OCI-LY1 (cell line): ENCODE measurements at regions not wholly inside any gene's neighbourhood (a gene's known extent, or its start where the extent isn't known, plus 50 kb on each side); places are given as distances from the start of the nearest gene placed in this dataset.

ENCODE experiments used
- H2AFZ ChIP-seq: fragments of 200-600 bp; sonication (generic), shearing (Covaris generic); 2 replicates; pipeline ENCODE4 v1.6.0; 2014; ENCODE audit warnings: antibody characterized with exemption, mild to moderate bottlenecking, low read length
- H3F3A ChIP-seq: fragments of 200-600 bp; sonication (generic), shearing (Covaris generic); 2 replicates; pipeline ENCODE4 v1.6.0; 2014; ENCODE audit warnings: mild to moderate bottlenecking, antibody characterized with exemption, low read length, moderate library complexity; ENCODE audit not compliant: insufficient read depth
- H3K27ac ChIP-seq: fragments of 200-600 bp; sonication (generic); 2 replicates; pipeline ENCODE4 v1.5.1; 2014; ENCODE audit warnings: low read length, mixed run types, mild to moderate bottlenecking, low read depth; ENCODE audit not compliant: poor library complexity, severe bottlenecking
- H3K27me3 ChIP-seq: fragments of 200-600 bp; sonication (generic); 2 replicates; pipeline ENCODE4 v1.6.0; 2014; ENCODE audit warnings: antibody characterized with exemption, mild to moderate bottlenecking, low read length, moderate library complexity; ENCODE audit not compliant: insufficient read depth
- H3K36me3 ChIP-seq: fragments of 200-600 bp; sonication (generic); 2 replicates; pipeline ENCODE4 v1.6.1; 2014; ENCODE audit warnings: mild to moderate bottlenecking, antibody characterized with exemption, low read length, moderate library complexity, mixed read lengths; ENCODE audit not compliant: insufficient read depth
- H3K4me1 ChIP-seq: fragments of 200-600 bp; sonication (generic); 2 replicates; pipeline ENCODE4 v1.5.1; 2014; ENCODE audit warnings: mild to moderate bottlenecking, low read length, moderate library complexity; ENCODE audit not compliant: insufficient read depth, severe bottlenecking
- H3K4me2 ChIP-seq: fragments of 200-600 bp; sonication (generic), shearing (Covaris generic); 2 replicates; pipeline ENCODE4 v1.6.1; 2014; ENCODE audit warnings: low read length
- H3K4me3 ChIP-seq: fragments of 200-600 bp; sonication (generic); 2 replicates; pipeline ENCODE4 v1.5.1; 2014; ENCODE audit warnings: low read length, low read depth, mild to moderate bottlenecking, mixed read lengths; ENCODE audit not compliant: poor library complexity, severe bottlenecking
- H3K79me2 ChIP-seq: fragments of 200-600 bp; shearing (Covaris generic); 2 replicates; pipeline ENCODE4 v1.6.1; 2016; ENCODE audit warnings: mixed run types, low read length, mixed read lengths; ENCODE audit not compliant: insufficient read depth
- H3K9ac ChIP-seq: fragments of 200-600 bp; sonication (generic), shearing (Covaris generic); 2 replicates; pipeline ENCODE4 v1.6.1; 2014; ENCODE audit warnings: mild to moderate bottlenecking, low read length, mixed read lengths
- H3K9me2 ChIP-seq: fragments of 200-600 bp; sonication (generic), shearing (Covaris generic); 2 replicates; pipeline ENCODE4 v1.6.1; 2014; ENCODE audit warnings: low read depth, mild to moderate bottlenecking, low read length, mixed read lengths
- H3K9me3 ChIP-seq: fragments of 200-600 bp; shearing (Covaris generic); 2 replicates; pipeline ENCODE4 v1.6.1; 2014; ENCODE audit warnings: low read length, mixed read lengths
- H4K20me1 ChIP-seq: fragments of 200-600 bp; sonication (generic), shearing (Covaris generic); 2 replicates; pipeline ENCODE4 v1.6.0; 2016; ENCODE audit warnings: mild to moderate bottlenecking, low read length; ENCODE audit not compliant: insufficient read depth
- CTCF ChIP-seq: fragments of 200-600 bp; sonication (generic), shearing (Covaris generic); IDR thresholded peaks from 2 replicates; pipeline ENCODE4 v1.5.1; 2017; ENCODE audit warnings: mild to moderate bottlenecking, antibody characterized with exemption, low read length, moderate library complexity, mixed read lengths
- EZH2 ChIP-seq: fragments of 200-600 bp; sonication (generic), shearing (Covaris generic); IDR thresholded peaks from 2 replicates; pipeline ENCODE4 v1.8.0; 2017; ENCODE audit warnings: borderline replicate concordance, mixed run types, mild to moderate bottlenecking, antibody characterized with exemption, low read length, moderate library complexity, mixed read lengths

- no peaks in the 10 kb centered on the region for H3F3A ChIP-seq
- H4K20me1 ChIP-seq: no peaks in the 10 kb centered on the region
- no peaks in the 10 kb centered on the region for H3K36me3 ChIP-seq
- no peak overlapping the region for H3K4me2 ChIP-seq
- no peak overlapping the region for H3K9ac ChIP-seq
- no peak overlapping the region for H3K27ac ChIP-seq
- no peaks in the 10 kb centered on the region for H3K4me1 ChIP-seq
- H3K4me3 ChIP-seq: no peak overlapping the region
- no peaks in the 10 kb centered on the region for H3K9me2 ChIP-seq
- no peaks in the 10 kb centered on the region for H3K79me2 ChIP-seq
- TF ChIP-seq EZH2: no peak
- no peak for TF ChIP-seq CTCF
- no peaks in the 10 kb centered on the region for H3K9me3 ChIP-seq
- H2AFZ ChIP-seq: no peak overlapping the region
- no peaks in the 10 kb centered on the region for H3K27me3 ChIP-seq
Measured at GRCh38 chr20:7610681-7611080, 329.6 kb downstream of the HAO1 start.

- H3K36me3 ChIP-seq: no peaks in the 10 kb centered on the region
- no peak overlapping the region for H3K4me3 ChIP-seq
- no peak overlapping the region for H3K4me2 ChIP-seq
- H3K4me1 ChIP-seq: no peaks in the 10 kb centered on the region
- H3K27ac ChIP-seq: no peak overlapping the region
- H4K20me1 ChIP-seq: no peaks in the 10 kb centered on the region
- H3K9me2 ChIP-seq: no peaks in the 10 kb centered on the region
- H3K9ac ChIP-seq: no peak overlapping the region
- TF ChIP-seq EZH2 (no peak), CTCF (no peak)
- H3K79me2 ChIP-seq: no peaks in the 10 kb centered on the region
- no peaks in the 10 kb centered on the region for H3K27me3 ChIP-seq
- H3K9me3 ChIP-seq: no peaks in the 10 kb centered on the region
- no peak overlapping the region for H2AFZ ChIP-seq
- no peaks in the 10 kb centered on the region for H3F3A ChIP-seq
Measured at GRCh38 chr20:7617797-7618196, 322.5 kb downstream of the HAO1 start.

- no peaks in the 10 kb centered on the region for H3K4me1 ChIP-seq
Measured at GRCh38 chr20:7622399-7622961, 317.8 kb downstream of the HAO1 start.

More at GRCh38 chr20:7622399-7622961, 317.8 kb downstream of the HAO1 start:
- no peaks in the 10 kb centered on the region for H3K9me3 ChIP-seq
- H3K9ac ChIP-seq: no peak overlapping the region
- no peak overlapping the region for H2AFZ ChIP-seq
- H3K4me3 ChIP-seq: no peak overlapping the region
- H3K27ac ChIP-seq: no peak overlapping the region
- H3K36me3 ChIP-seq: no peaks in the 10 kb centered on the region
- no peaks in the 10 kb centered on the region for H3F3A ChIP-seq
- no peaks in the 10 kb centered on the region for H4K20me1 ChIP-seq
- TF ChIP-seq EZH2: no peak
- TF ChIP-seq CTCF: no peak
- H3K9me2 ChIP-seq: no peaks in the 10 kb centered on the region
- no peak overlapping the region for H3K4me2 ChIP-seq
- no peaks in the 10 kb centered on the region for H3K79me2 ChIP-seq
- no peaks in the 10 kb centered on the region for H3K27me3 ChIP-seq
